ENCODE measurements at regions not wholly inside any gene's neighbourhood (a gene's known extent, or its start where the extent isn't known, plus 50 kb on each side); places are given as distances from the start of the nearest gene placed in this dataset.

DNA sequence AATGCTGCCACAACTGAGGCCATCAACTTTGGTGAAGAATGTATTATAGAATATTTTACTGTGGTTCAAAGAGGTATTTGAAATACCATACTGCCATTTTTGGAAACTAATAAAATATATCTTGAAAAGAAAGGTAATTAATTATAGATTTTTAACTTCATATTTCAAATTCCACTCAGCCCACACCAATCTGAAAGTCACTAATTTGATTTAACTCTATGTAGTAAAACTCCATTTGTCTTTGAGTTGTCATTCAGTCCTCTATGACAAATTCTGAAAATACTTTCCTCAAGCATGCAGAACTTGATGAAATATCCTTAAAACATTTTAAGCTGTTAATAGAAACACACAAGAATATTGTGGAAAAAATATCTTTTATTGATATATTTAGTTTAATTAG is 1196.7 kb upstream of the CITED2 start:
- TF ChIP-seq, protein P1, sequence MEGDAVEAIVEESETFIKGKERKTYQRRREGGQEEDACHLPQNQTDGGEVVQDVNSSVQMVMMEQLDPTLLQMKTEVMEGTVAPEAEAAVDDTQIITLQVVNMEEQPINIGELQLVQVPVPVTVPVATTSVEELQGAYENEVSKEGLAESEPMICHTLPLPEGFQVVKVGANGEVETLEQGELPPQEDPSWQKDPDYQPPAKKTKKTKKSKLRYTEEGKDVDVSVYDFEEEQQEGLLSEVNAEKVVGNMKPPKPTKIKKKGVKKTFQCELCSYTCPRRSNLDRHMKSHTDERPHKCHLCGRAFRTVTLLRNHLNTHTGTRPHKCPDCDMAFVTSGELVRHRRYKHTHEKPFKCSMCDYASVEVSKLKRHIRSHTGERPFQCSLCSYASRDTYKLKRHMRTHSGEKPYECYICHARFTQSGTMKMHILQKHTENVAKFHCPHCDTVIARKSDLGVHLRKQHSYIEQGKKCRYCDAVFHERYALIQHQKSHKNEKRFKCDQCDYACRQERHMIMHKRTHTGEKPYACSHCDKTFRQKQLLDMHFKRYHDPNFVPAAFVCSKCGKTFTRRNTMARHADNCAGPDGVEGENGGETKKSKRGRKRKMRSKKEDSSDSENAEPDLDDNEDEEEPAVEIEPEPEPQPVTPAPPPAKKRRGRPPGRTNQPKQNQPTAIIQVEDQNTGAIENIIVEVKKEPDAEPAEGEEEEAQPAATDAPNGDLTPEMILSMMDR (IDR thresholded peaks at IDR 0.05): no peak
- H3K27me3 ChIP-seq: no peaks in the 10 kb centered on the region
- no peaks in the 10 kb centered on the region for H3K36me3 ChIP-seq
- H3K9me3 ChIP-seq: no peaks in the 10 kb centered on the region
- H3K4me3 ChIP-seq: no peak overlapping the region
- H3K27ac ChIP-seq: no peak overlapping the region
- H3K4me1 ChIP-seq: peaks cover 0 to 23% of the 10 kb centered on the region in 2 donors
- DNase-seq (ENCODE audit: low spot score): no peak

- peak overlapping the region in 1 of 2 donors; percentile 74 for H3K27ac ChIP-seq
- no peaks in the 10 kb centered on the region for H3K36me3 ChIP-seq
- H3K4me3 ChIP-seq: no peak overlapping the region
- TF ChIP-seq, protein P1 (IDR thresholded peaks at IDR 0.05): no peak
- peaks cover 0 to 23% of the 10 kb centered on the region in 2 donors for H3K4me1 ChIP-seq
- no peaks in the 10 kb centered on the region for H3K27me3 ChIP-seq
- DNase-seq (ENCODE audit: low spot score): no peak
- no peaks in the 10 kb centered on the region for H3K9me3 ChIP-seq
Observed at GRCh38 chr6:140567466-140567865, 1193.0 kb upstream of the CITED2 start.

DNA sequence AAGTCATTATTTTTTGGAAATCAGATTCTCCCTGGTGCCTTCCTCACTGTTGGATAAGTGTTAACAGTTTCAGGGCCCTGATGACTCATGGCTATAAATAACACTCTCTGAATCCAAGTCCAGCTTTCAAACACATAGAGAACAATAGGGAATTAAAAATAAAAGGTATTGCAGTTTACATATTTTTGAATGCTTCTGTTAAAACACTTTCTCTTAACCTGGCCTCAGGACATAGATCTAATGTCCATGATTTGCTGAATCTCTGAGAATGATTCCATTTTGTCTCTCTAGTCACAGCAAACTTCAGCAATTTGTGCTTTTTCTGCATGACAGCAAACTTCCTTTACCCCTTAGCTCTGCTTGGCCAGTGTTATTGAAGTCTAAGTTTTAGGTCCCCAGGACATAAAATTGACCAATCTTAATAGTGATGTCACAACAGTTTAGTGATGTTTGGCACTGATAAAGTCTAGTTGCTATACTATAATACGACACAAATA is 1192.4 kb upstream of the CITED2 start:
- Histone ChIP-seq H3K36me3 (no peaks in the 10 kb centered on the region), H3K27me3 (no peaks in the 10 kb centered on the region), H3K27ac (peak overlapping the region; percentile 14 to 74), H3K4me3 (no peak overlapping the region), H3K9me3 (no peaks in the 10 kb centered on the region), H3K4me1 (peaks cover 0 to 17% of the 10 kb centered on the region in 2 donors)
- no peak for DNase-seq (ENCODE audit: low spot score)
- TF ChIP-seq, protein P1 (IDR thresholded peaks at IDR 0.05): no peak

DNA sequence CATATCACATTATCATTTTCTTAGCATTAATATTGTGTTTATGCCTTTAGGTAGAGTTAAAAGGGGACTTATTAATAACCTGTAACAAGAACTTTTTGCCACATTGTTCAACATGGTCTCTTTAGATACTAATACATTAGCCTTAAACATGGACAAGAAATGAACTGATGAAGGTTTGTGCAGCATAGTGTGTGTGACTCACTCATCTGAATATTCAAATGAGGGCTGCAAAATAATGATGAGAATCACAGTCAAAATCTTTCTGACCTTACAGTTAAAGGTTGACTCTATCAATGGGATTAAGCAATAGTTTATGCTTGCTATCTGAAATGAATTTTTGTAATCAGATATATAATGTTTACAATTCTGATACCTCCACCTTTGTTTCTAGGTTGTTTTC is 1189.3 kb upstream of the CITED2 start:
- H3K27ac ChIP-seq: no peak overlapping the region
- DNase-seq (ENCODE audit: low spot score): no peak
- H3K27me3 ChIP-seq: no peaks in the 10 kb centered on the region
- H3K36me3 ChIP-seq: no peaks in the 10 kb centered on the region
- no peaks in the 10 kb centered on the region for H3K9me3 ChIP-seq
- TF ChIP-seq, protein P1 (IDR thresholded peaks at IDR 0.05): no peak
- peaks cover 0 to 13% of the 10 kb centered on the region in 2 donors for H3K4me1 ChIP-seq
- H3K4me3 ChIP-seq: no peak overlapping the region

DNA sequence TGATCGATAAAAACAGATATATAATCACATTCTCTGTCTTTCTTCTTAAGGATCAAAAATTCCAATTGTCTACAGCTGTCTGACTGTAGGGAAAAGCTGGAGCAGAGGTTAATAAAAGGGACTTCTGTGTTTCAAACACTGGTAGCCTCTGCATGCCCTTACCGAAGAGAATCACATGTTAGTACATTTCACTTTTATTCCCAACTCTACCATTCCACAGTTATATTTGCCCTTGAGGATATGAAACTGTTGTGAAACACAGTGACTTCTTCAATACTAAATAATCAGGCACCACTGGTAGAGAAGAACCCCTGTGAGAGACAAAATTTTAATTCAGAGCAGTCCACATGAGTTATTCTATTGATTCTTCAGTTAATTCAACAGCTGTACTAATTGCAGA is 1187.3 kb upstream of the CITED2 start:
- Histone ChIP-seq H3K27ac (no peak overlapping the region), H3K36me3 (no peaks in the 10 kb centered on the region), H3K27me3 (no peaks in the 10 kb centered on the region), H3K4me1 (peaks cover 0 to 5% of the 10 kb centered on the region in 2 donors), H3K4me3 (no peak overlapping the region), H3K9me3 (no peaks in the 10 kb centered on the region)
- DNase-seq (ENCODE audit: low spot score): no peak
- TF ChIP-seq, protein P1 (IDR thresholded peaks at IDR 0.05): no peak

- Histone ChIP-seq H3K9me3 (no peaks in the 10 kb centered on the region), H3K4me1 (no peaks in the 10 kb centered on the region), H3K36me3 (no peaks in the 10 kb centered on the region), H3K27ac (no peak overlapping the region), H3K27me3 (no peaks in the 10 kb centered on the region), H3K4me3 (no peak overlapping the region)
- TF ChIP-seq, protein P1 (IDR thresholded peaks at IDR 0.05): no peak
- DNase-seq (ENCODE audit: low spot score): no peak
Observed at GRCh38 chr6:140560671-140561070, 1186.2 kb upstream of the CITED2 start.

Measured in right atrium auricular region (tissue), 2 donors.